K562 (cell line): ENCODE measurements at regions not wholly inside any gene's neighbourhood (a gene's known extent, or its start where the extent isn't known, plus 50 kb on each side); places are given as distances from the start of the nearest gene placed in this dataset.

Source experiments
- ATAC-seq: fragments of 200-7000 bp; cut with Tn5 transposase; 3 replicates; pipeline ENCODE4 v1.9.1; 2020; ENCODE audit warnings: moderate library complexity
- BruUV-seq: library from RNA; stranded (reverse); fragments of 400-500 nt; replicated peaks from 2 replicates; lab custom pipeline; 2021; lab: Mats Ljungman, UMichigan
- CTCF ChIA-PET: fragments of 300-600 bp; formaldehyde crosslinking; extraction: SDS; loops from one replicate; lab custom pipeline; 2021; ENCODE audit warnings: low intra/inter-chr PET ratio; lab: Yijun Ruan, JAX
- POLR2A ChIA-PET: fragments of 300-600, 350-650 bp; sonication (Branson Sonifier 250); formaldehyde crosslinking; extraction: SDS; loops from one replicate; lab custom pipeline; 2021; ENCODE audit warnings: antibody characterized with exemption, inconsistent platforms; lab: Yijun Ruan, JAX
- DNase-seq, 4 experiments: peaks; one replicate each; pipeline versions ENCODE4 v3.0.0 to v3.0.0-alpha.2; 2011 to 2018; ENCODE audit warnings: low spot score in 3 of 4, mixed read lengths in 3 of 4; ENCODE audit errors: extremely low read depth in 1 of 4
- FAIRE-seq: peaks from 2 replicates; lab custom pipeline; 2011; peaks lifted over from hg19 to GRCh38; lab: Jason Lieb, UNC
- H2AFZ ChIP-seq: 2 replicates; pipeline ENCODE4 v1.6.0; 2011; ENCODE audit warnings: low read depth, low read length, control low read depth, inconsistent platforms
- H3K27ac ChIP-seq: fragments of 200-600 bp; 3 replicates; pipeline ENCODE4 v1.8.0; 2011; ENCODE audit warnings: low read depth, mild to moderate bottlenecking, control low read depth, inconsistent platforms, low read length, moderate library complexity, mixed read lengths; ENCODE audit errors: extremely low read depth
- H3K27me3 ChIP-seq, 2 experiments: fragments of 300-600 bp in 1 of 2; 2 replicates in 1 of 2; 3 replicates in 1 of 2; pipeline versions ENCODE4 v1.6.0 to v1.8.0; 2011; ENCODE audit warnings: inconsistent platforms in 2 of 2, low read length in 2 of 2, mild to moderate bottlenecking in 1 of 2, mixed read lengths in 1 of 2, moderate library complexity in 1 of 2; ENCODE audit not compliant: control insufficient read depth in 2 of 2, insufficient read depth in 2 of 2
- H3K36me3 ChIP-seq: fragments of 300-600 bp; 3 replicates; pipeline ENCODE4 v1.8.0; 2011; ENCODE audit warnings: mild to moderate bottlenecking, low read length, inconsistent platforms; ENCODE audit not compliant: control insufficient read depth, insufficient read depth
- H3K4me1 ChIP-seq, 2 experiments: fragments of 200-600 bp in 1 of 2; replicated peaks in 1 of 2; 2 replicates in 1 of 2; 3 replicates in 1 of 2; pipeline versions ENCODE4 v1.5.1 to v1.8.0; 2011; ENCODE audit warnings: inconsistent platforms in 2 of 2, low read length in 2 of 2, mild to moderate bottlenecking in 1 of 2, mixed read lengths in 1 of 2, moderate library complexity in 1 of 2; ENCODE audit not compliant: control insufficient read depth in 2 of 2, insufficient read depth in 2 of 2
- H3K4me2 ChIP-seq: 2 replicates; pipeline ENCODE4 v1.6.1; 2011; ENCODE audit warnings: low read length, control low read depth, inconsistent platforms, mixed read lengths; ENCODE audit not compliant: insufficient read depth
- H3K4me3 ChIP-seq: fragments of 200-600 bp; sonication (generic), shearing (Covaris generic); 2 replicates; pipeline ENCODE4 v1.5.1; 2016; ENCODE audit warnings: control low read depth, inconsistent platforms
- H3K79me2 ChIP-seq: fragments of 200-600 bp; 3 replicates; pipeline ENCODE4 v1.8.0; 2011; ENCODE audit warnings: low read length, inconsistent platforms; ENCODE audit not compliant: control insufficient read depth, insufficient read depth
- H3K9ac ChIP-seq, 2 experiments: 2 replicates each; pipeline versions ENCODE4 v1.6.0 to v1.6.1; 2011; ENCODE audit warnings: low read depth in 2 of 2, low read length in 2 of 2, control low read depth in 1 of 2, inconsistent platforms in 1 of 2, mild to moderate bottlenecking in 1 of 2, mixed read lengths in 1 of 2; ENCODE audit not compliant: insufficient read depth in 1 of 2
- H3K9me1 ChIP-seq: one replicate; pipeline ENCODE4 v1.6.0; 2011; ENCODE audit warnings: inconsistent platforms, mild to moderate bottlenecking, low read length, moderate library complexity; ENCODE audit not compliant: control insufficient read depth, insufficient read depth
- H3K9me3 ChIP-seq: replicated peaks from 2 replicates; pipeline ENCODE4 v1.5.1; 2011; ENCODE audit warnings: low read depth, low read length, inconsistent platforms; ENCODE audit not compliant: control insufficient read depth, insufficient read depth
- H4K20me1 ChIP-seq: replicated peaks from 2 replicates; pipeline ENCODE4 v1.6.1; 2011; ENCODE audit warnings: low read length, inconsistent platforms, mixed read lengths; ENCODE audit not compliant: control insufficient read depth, insufficient read depth
- CEBPB ChIP-seq: fragments of 450-650 bp; IDR thresholded peaks from 2 replicates; pipeline ENCODE4 v1.6.1; 2016; ENCODE audit warnings: missing genetic modification characterization, missing compliant biosample characterization
- HDAC3 ChIP-seq: fragments of 450-650 bp; IDR thresholded peaks from 2 replicates; pipeline ENCODE4 v1.6.1; 2018; ENCODE audit warnings: borderline replicate concordance, mild to moderate bottlenecking, moderate library complexity; ENCODE audit not compliant: partially characterized antibody
- MIER1 ChIP-seq: fragments of 450-650 bp; IDR thresholded peaks from 2 replicates; pipeline ENCODE4 v1.6.1; 2016; ENCODE audit warnings: antibody characterized with exemption, mild to moderate bottlenecking, low read depth
- POLR3G ChIP-seq: IDR thresholded peaks from 2 replicates; pipeline ENCODE4 v1.6.1; 2011; ENCODE audit not compliant: insufficient read length, insufficient replicate concordance; ENCODE audit errors: extremely low read depth
- WGBS: fragments of 100-300 bp; shearing (Covaris generic); methylation state at CpG from one replicate; pipeline ENCODE4 v1.1.6; 2016; ENCODE audit warnings: low coverage, mixed read lengths; ENCODE audit not compliant: insufficient coverage; ENCODE audit errors: missing lambda C conversion rate; 5-methylcytosine and 5-hydroxymethylcytosine counted together
- in situ Hi-C: fragments of 300-500 bp; cut with MboI; formaldehyde crosslinking; loops from 4 replicates; pipeline ENCODE4 v1.15.0; 2018; ENCODE audit warnings: inconsistent platforms, mixed read lengths
- intact Hi-C: fragments of 100-400 bp; cut with micrococcal nuclease; formaldehyde crosslinking; loops from 2 replicates; pipeline ENCODE4 v1.14.2; 2022
- TF ChIP-seq, protein P1 (sequence below), 2 experiments: fragments of 450-650 bp in 1 of 2; sonication (generic) in 1 of 2; formaldehyde crosslinking in 1 of 2; IDR thresholded peaks in 1 of 2; conservative IDR thresholded peaks in 1 of 2; 2 replicates each; pipeline versions ENCODE4 v1.6.1 to v1.8.1; 2016 to 2023; ENCODE audit warnings: mild to moderate bottlenecking in 2 of 2, moderate library complexity in 2 of 2, inconsistent platforms in 1 of 2, missing genetic modification reagents in 1 of 2

DNA sequence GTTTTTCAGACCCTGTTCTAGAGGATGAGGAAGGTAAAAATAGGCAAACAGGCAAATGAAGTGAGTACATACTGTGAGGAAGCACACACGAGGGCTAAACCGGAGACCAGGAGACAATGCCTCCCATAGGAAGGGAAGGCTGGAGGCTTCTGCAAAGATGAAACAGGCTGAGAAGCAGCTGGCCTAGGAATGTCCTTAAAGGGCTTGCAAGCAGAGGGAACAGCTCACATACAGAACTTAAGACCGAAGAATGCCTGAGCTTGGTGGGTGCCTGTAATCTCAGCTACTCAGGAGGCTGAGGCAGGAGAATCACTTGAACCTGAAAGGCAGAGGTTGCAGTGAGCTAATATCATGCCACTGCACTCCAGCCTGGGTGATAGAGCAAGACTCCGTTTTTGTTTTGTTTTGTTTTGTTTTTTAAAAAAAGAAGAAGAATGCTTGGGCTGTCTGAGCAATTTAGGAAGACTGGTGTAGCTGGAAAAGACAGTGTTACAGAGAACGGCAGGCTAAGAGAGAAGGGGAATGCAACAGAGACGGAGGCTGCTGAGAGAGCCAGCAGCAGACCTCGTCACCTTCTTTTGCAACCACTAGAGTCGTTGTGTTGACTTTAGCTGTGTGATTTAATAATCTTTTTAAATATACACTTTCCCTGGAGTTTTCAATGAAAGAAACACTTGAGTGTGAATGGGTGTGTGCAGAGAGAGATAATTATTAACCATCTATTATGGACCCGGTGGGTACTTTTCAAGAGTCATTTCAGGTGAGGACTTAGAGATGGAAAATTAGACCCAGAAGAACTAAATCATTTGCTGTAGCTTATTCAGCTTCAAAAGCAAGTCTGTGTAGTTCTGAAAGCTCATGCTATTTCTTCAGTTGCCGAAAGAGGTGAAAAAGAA, 232.8 kb downstream of the GALR1 start:
- H3K9me3 ChIP-seq: no peaks in the 10 kb centered on the region
- no peak overlapping the region for H3K27ac ChIP-seq
- ChIA-PET CTCF (no interaction called here), POLR2A (no interaction called here)
- no peaks in the 10 kb centered on the region for H3K79me2 ChIP-seq
- FAIRE-seq (no peak), DNase-seq (no peak), ATAC-seq (no peak)
- in situ Hi-C loops (no loop called here), intact Hi-C loops (no loop called here)
- no peaks in the 10 kb centered on the region for H4K20me1 ChIP-seq
- no peaks in the 10 kb centered on the region for H3K4me1 ChIP-seq
- H3K9ac ChIP-seq: no peak overlapping the region
- no peak overlapping the region for H3K4me3 ChIP-seq
- no peaks in the 10 kb centered on the region for H3K27me3 ChIP-seq
- 2% methylated on average over 8 of the region's 10 CpGs for WGBS
- no peak overlapping the region for H2AFZ ChIP-seq
- H3K36me3 ChIP-seq: no peaks in the 10 kb centered on the region
- no peak overlapping the region for H3K4me2 ChIP-seq
- no TSS peak for BruUV-seq
- no peaks in the 10 kb centered on the region for H3K9me1 ChIP-seq
- TF ChIP-seq POLR3G (no peak), MIER1 (no peak), CEBPB (no peak), HDAC3 (no peak)
- TF ChIP-seq, protein P1, sequence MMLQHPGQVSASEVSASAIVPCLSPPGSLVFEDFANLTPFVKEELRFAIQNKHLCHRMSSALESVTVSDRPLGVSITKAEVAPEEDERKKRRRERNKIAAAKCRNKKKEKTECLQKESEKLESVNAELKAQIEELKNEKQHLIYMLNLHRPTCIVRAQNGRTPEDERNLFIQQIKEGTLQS (IDR thresholded peaks at IDR 0.05): no peak
- TF ChIP-seq, protein P1 (CRISPR knock-in tag; conservative IDR thresholded peaks at IDR 0.05): no peak
